ENCODE measurements at regions not wholly inside any gene's neighbourhood (a gene's known extent, or its start where the extent isn't known, plus 50 kb on each side); places are given as distances from the start of the nearest gene placed in this dataset.
"Not testable (repeated sequence)": the region's sequence is repeated elsewhere in the genome, so short reads cannot be mapped to it uniquely, and the experiment has no call there.

DNA sequence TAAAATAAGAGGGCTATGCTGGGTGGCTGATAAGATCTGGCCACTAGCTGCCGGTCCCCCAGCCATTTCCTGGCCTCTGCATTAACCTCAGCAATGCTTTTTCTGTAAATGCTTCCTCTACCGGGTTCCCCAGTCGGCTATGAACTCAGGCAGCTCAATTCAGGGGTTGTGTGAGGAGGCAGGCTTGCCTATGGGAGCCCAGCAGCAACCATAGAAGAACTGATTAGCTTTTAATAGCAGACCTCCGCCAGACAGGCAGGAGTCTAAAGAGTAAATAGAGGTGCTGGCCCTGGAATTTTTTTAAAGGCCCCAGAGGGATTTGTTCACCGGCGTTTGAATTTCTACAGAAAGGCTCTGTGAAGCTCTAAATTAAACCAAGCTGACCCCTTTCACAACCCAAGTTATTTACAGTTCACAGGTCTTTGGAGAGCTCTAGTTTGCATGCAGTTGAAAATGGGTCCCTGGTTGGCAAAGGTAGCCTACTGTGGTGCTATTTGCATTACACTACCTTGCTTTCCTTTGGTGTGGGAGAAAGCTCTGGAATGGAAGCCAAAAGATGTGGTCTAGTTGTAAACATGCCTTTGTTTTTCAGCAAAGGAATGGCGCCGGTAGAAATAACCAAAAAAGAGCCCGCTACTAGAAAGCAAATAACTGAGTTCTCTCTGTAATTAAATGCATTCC lies 289.7 kb upstream of the SEMA6A start:
- H3K4me1 Mint-ChIP-seq (ENCODE audit: low read depth): no peaks in the 10 kb centered on the region
- H3K36me3 Mint-ChIP-seq (ENCODE audit: low read depth): no peaks in the 10 kb centered on the region
- H3K4me3 Mint-ChIP-seq: no peak overlapping the region
- H3K27ac Mint-ChIP-seq: no peak overlapping the region
- intact Hi-C loops (cut with micrococcal nuclease): no loop called here
- DNase-seq (ENCODE audit: low spot score): no peak
- no peaks in the 10 kb centered on the region for H3K9me3 Mint-ChIP-seq
- no peaks in the 10 kb centered on the region for H3K27me3 Mint-ChIP-seq (ENCODE audit: insufficient read depth)

DNA sequence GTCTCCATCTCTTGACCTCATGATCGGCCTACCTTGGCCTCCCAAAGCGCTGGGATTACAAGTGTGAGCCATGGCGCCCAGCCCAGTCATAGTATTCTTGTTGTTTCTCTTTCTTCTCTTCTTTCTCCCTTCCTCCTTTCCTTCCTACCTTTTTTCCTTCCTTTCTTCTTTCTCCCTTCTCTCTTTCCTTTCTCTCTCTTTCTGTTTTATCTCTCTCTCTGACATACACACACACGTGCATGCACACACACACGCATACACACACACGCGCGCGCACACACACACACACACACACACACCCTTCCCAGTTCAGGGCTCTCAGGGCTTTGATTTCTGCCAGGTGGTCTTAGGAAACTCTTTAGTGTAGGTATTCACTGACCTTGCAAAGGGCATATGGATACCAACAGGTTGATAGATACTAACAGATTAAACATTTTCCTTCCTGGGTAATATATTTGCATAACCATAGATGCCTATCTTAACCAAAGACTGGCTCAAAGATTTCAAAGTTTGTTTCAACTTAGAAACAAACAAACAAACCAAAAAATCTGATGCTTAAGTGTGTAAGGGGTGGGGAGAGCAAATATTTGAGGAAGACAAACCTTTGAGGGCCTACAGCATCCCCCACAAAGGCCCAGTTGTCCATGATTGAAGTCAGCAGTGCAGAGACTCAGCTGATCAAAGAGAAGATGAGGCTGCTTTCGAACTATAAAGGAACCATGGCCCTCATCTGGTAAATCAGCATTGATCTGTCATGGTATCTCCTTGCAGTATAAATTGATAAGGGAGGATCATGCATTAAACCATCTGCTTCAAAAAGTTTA lies 288.2 kb upstream of the SEMA6A start:
- DNase-seq (ENCODE audit: low spot score): no peak
- intact Hi-C loops (cut with micrococcal nuclease): no loop called here
- no peak overlapping the region for H3K4me3 Mint-ChIP-seq
- H3K27me3 Mint-ChIP-seq (ENCODE audit: insufficient read depth): no peaks in the 10 kb centered on the region
- H3K4me1 Mint-ChIP-seq (ENCODE audit: low read depth): no peaks in the 10 kb centered on the region
- no peaks in the 10 kb centered on the region for H3K9me3 Mint-ChIP-seq
- H3K27ac Mint-ChIP-seq: no peak overlapping the region
- no peaks in the 10 kb centered on the region for H3K36me3 Mint-ChIP-seq (ENCODE audit: low read depth)

- no peak overlapping the region for H3K4me3 Mint-ChIP-seq
- intact Hi-C loops (cut with micrococcal nuclease): no loop called here
- H3K9me3 Mint-ChIP-seq: no peaks in the 10 kb centered on the region
- no peaks in the 10 kb centered on the region for H3K4me1 Mint-ChIP-seq (ENCODE audit: low read depth)
- DNase-seq (ENCODE audit: low spot score): no peak
- H3K27ac Mint-ChIP-seq: no peak overlapping the region
- H3K27me3 Mint-ChIP-seq (ENCODE audit: insufficient read depth): no peaks in the 10 kb centered on the region
- no peaks in the 10 kb centered on the region for H3K36me3 Mint-ChIP-seq (ENCODE audit: low read depth)
Observed at GRCh38 chr5:116861666-116862065, 287.0 kb upstream of the SEMA6A start.

GRCh38 chr5:116861097-116861496 lies 286.5 kb upstream of the SEMA6A start:
- no peak for DNase-seq (ENCODE audit: low spot score)
- H3K36me3 Mint-ChIP-seq (ENCODE audit: low read depth): no peaks in the 10 kb centered on the region
- no peaks in the 10 kb centered on the region for H3K27me3 Mint-ChIP-seq (ENCODE audit: insufficient read depth)
- intact Hi-C loops (cut with micrococcal nuclease): no loop called here
- H3K27ac Mint-ChIP-seq: no peak overlapping the region
- no peaks in the 10 kb centered on the region for H3K4me1 Mint-ChIP-seq (ENCODE audit: low read depth)
- no peak overlapping the region for H3K4me3 Mint-ChIP-seq
- no peaks in the 10 kb centered on the region for H3K9me3 Mint-ChIP-seq

DNA sequence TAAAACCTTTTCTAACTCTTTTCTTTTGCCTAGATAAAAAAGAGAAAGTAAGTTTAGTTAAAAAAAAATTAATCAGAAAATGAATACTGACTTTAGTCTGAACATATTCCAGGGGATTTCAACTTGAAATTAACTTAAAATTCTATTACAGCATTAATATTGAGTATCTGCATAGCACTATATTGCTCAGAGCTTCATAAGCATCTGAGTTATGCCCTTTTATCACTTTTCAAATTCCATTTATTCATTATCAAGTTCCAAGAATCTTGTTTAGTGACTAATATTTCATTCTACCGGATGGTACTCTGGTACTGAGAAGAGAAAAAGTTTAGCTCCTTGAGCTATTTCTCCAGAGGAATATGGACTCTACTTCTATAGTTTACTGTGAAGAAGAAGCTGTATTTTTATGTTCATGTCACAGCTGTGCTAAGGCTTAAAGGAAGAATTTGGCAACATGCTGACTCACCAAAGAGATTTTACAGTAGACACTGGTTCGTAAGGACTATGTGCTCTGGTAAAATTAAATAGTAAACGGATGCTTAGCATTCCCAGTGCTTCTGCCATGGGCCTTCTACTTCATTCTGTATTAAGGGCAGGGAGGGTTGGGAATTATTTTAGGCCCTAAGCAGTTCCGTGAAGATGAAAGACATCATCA lies 285.2 kb upstream of the SEMA6A start:
- no peaks in the 10 kb centered on the region for H3K4me1 Mint-ChIP-seq (ENCODE audit: low read depth)
- H3K9me3 Mint-ChIP-seq: no peaks in the 10 kb centered on the region
- H3K27ac Mint-ChIP-seq: no peak overlapping the region
- H3K36me3 Mint-ChIP-seq (ENCODE audit: low read depth): no peaks in the 10 kb centered on the region
- no peak for DNase-seq (ENCODE audit: low spot score)
- intact Hi-C loops (cut with micrococcal nuclease): no loop called here
- no peak overlapping the region for H3K4me3 Mint-ChIP-seq
- no peaks in the 10 kb centered on the region for H3K27me3 Mint-ChIP-seq (ENCODE audit: insufficient read depth)

GRCh38 chr5:116858705-116859333 lies 284.2 kb upstream of the SEMA6A start:
- DNase-seq (ENCODE audit: low spot score): no peak
- H3K36me3 Mint-ChIP-seq (ENCODE audit: low read depth): no peaks in the 10 kb centered on the region
- H3K9me3 Mint-ChIP-seq: no peaks in the 10 kb centered on the region
- no peak overlapping the region for H3K4me3 Mint-ChIP-seq
- H3K27me3 Mint-ChIP-seq (ENCODE audit: insufficient read depth): no peaks in the 10 kb centered on the region
- intact Hi-C loops (cut with micrococcal nuclease): no loop called here
- H3K27ac Mint-ChIP-seq: no peak overlapping the region
- H3K4me1 Mint-ChIP-seq (ENCODE audit: low read depth): no peaks in the 10 kb centered on the region

GRCh38 chr5:116858020-116858419 lies 283.4 kb upstream of the SEMA6A start:
- H3K4me3 Mint-ChIP-seq; H3K4me1 Mint-ChIP-seq (ENCODE audit: low read depth); intact Hi-C loops (cut with micrococcal nuclease); H3K27me3 Mint-ChIP-seq (ENCODE audit: insufficient read depth); H3K9me3 Mint-ChIP-seq; H3K27ac Mint-ChIP-seq; H3K36me3 Mint-ChIP-seq (ENCODE audit: low read depth); DNase-seq (ENCODE audit: low spot score): not testable (repeated sequence)

DNA sequence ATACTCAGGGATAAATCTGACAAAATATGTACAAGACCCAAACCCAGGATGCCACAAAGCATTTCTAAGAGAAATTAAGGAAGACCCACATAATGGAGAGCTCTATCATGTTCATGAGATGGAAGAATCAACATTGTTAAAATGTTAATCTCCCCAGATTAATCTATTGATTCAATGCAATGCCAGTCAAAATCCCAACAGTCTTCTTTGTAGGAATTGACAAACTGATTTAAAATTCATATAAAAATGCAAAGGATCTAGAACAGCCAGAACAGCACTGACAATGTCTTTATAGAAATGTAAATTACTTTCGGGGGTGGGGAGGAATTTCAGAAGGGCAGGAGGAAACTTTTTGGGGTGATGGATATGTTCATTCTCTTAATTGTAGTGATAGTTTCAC lies 281.6 kb upstream of the SEMA6A start:
- H3K36me3 Mint-ChIP-seq (ENCODE audit: low read depth): no peaks in the 10 kb centered on the region
- intact Hi-C loops (cut with micrococcal nuclease): no loop called here
- no peak overlapping the region for H3K27ac Mint-ChIP-seq
- no peak for DNase-seq (ENCODE audit: low spot score)
- no peak overlapping the region for H3K4me3 Mint-ChIP-seq
- H3K27me3 Mint-ChIP-seq (ENCODE audit: insufficient read depth): no peaks in the 10 kb centered on the region
- H3K4me1 Mint-ChIP-seq (ENCODE audit: low read depth): no peaks in the 10 kb centered on the region
- H3K9me3 Mint-ChIP-seq: no peaks in the 10 kb centered on the region

- Mint-ChIP-seq H3K9me3 (no peaks in the 10 kb centered on the region), H3K4me1 (ENCODE audit: low read depth) (no peaks in the 10 kb centered on the region), H3K27me3 (ENCODE audit: insufficient read depth) (no peaks in the 10 kb centered on the region), H3K27ac (no peak overlapping the region), H3K4me3 (no peak overlapping the region), H3K36me3 (ENCODE audit: low read depth) (no peaks in the 10 kb centered on the region)
- DNase-seq (ENCODE audit: low spot score): no peak
- intact Hi-C loops (cut with micrococcal nuclease): no loop called here
Observed at GRCh38 chr5:116853992-116854391, 279.4 kb upstream of the SEMA6A start.

- intact Hi-C loops (cut with micrococcal nuclease): no loop called here
- Mint-ChIP-seq H3K9me3 (no peaks in the 10 kb centered on the region), H3K4me1 (ENCODE audit: low read depth) (no peaks in the 10 kb centered on the region), H3K27ac (no peak overlapping the region), H3K27me3 (ENCODE audit: insufficient read depth) (no peaks in the 10 kb centered on the region), H3K4me3 (no peak overlapping the region), H3K36me3 (ENCODE audit: low read depth) (no peaks in the 10 kb centered on the region)
- DNase-seq (ENCODE audit: low spot score): no peak
Observed at GRCh38 chr5:116848954-116849581, 274.4 kb upstream of the SEMA6A start.

DNA sequence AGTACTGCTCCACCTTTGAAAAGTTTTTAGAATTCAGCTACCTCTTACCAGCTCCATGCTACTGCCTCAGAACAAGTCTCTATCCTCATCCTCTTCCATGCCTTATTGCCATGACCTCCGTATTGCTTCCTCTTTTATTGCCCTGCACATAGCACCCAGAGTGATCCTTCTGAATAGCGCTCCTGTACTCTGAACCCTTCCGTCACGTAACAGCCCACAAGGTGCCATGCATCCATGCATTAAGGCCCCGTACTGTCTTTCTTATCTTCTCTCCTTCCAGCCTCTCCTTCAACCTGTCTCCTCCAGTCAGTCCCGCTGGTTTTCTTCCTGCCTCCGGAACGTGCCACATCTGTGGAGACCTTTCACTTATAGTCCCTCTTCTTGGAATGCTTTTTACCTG lies 273.3 kb upstream of the SEMA6A start:
- Mint-ChIP-seq H3K27ac (no peak overlapping the region), H3K4me1 (ENCODE audit: low read depth) (no peaks in the 10 kb centered on the region), H3K9me3 (no peaks in the 10 kb centered on the region), H3K36me3 (ENCODE audit: low read depth) (no peaks in the 10 kb centered on the region), H3K27me3 (ENCODE audit: insufficient read depth) (no peaks in the 10 kb centered on the region), H3K4me3 (no peak overlapping the region)
- no peak for DNase-seq (ENCODE audit: low spot score)
- intact Hi-C loops (cut with micrococcal nuclease): no loop called here

- no peak for DNase-seq (ENCODE audit: low spot score)
- intact Hi-C loops (cut with micrococcal nuclease): no loop called here
- no peak overlapping the region for H3K4me3 Mint-ChIP-seq
- no peaks in the 10 kb centered on the region for H3K9me3 Mint-ChIP-seq
- no peaks in the 10 kb centered on the region for H3K36me3 Mint-ChIP-seq (ENCODE audit: low read depth)
- no peaks in the 10 kb centered on the region for H3K4me1 Mint-ChIP-seq (ENCODE audit: low read depth)
- H3K27me3 Mint-ChIP-seq (ENCODE audit: insufficient read depth): no peaks in the 10 kb centered on the region
- H3K27ac Mint-ChIP-seq: no peak overlapping the region
Observed at GRCh38 chr5:116844015-116844414, 269.4 kb upstream of the SEMA6A start.
